Astrocyte (in vitro differentiated cells and primary cell): ENCODE measurements at regions not wholly inside any gene's neighbourhood (a gene's known extent, or its start where the extent isn't known, plus 50 kb on each side); places are given as distances from the start of the nearest gene placed in this dataset.

Experiments
- DNase-seq: peaks from one replicate; pipeline ENCODE4 v3.0.0-alpha.2; 2010; ENCODE audit warnings: low read depth
- FAIRE-seq: peaks from 2 replicates; lab custom pipeline; 2011; peaks lifted over from hg19 to GRCh38; lab: Jason Lieb, UNC
- H2AFZ ChIP-seq: 2 replicates; pipeline ENCODE4 v1.6.0; 2012; ENCODE audit warnings: low read depth, low read length, inconsistent platforms
- H3K27ac ChIP-seq: 2 replicates; pipeline ENCODE4 v1.5.1; 2011; ENCODE audit warnings: low read depth, low read length, inconsistent platforms
- H3K27me3 ChIP-seq: 2 replicates; pipeline ENCODE4 v1.6.0; 2011; ENCODE audit warnings: low read length, inconsistent platforms; ENCODE audit not compliant: insufficient read depth
- H3K36me3 ChIP-seq: 2 replicates; pipeline ENCODE4 v1.5.1; 2011; ENCODE audit warnings: low read length, inconsistent platforms; ENCODE audit not compliant: insufficient read depth
- H3K4me1 ChIP-seq: 2 replicates; pipeline ENCODE4 v1.5.1; 2011; ENCODE audit warnings: low read length, inconsistent platforms; ENCODE audit not compliant: insufficient read depth
- H3K4me2 ChIP-seq: 2 replicates; pipeline ENCODE4 v1.6.0; 2012; ENCODE audit warnings: low read length, inconsistent platforms
- H3K4me3 ChIP-seq: 2 replicates; pipeline ENCODE4 v1.5.1; 2011; ENCODE audit warnings: low read depth, mild to moderate bottlenecking, low read length, inconsistent platforms; ENCODE audit not compliant: insufficient read depth
- H3K79me2 ChIP-seq: 2 replicates; pipeline ENCODE4 v1.6.0; 2012; ENCODE audit warnings: mild to moderate bottlenecking, low read length, inconsistent platforms; ENCODE audit not compliant: insufficient read depth
- H3K9ac ChIP-seq: 2 replicates; pipeline ENCODE4 v1.6.0; 2012; ENCODE audit warnings: mild to moderate bottlenecking, low read length, inconsistent platforms
- H3K9me3 ChIP-seq: 2 replicates; pipeline ENCODE4 v1.5.1; 2012; ENCODE audit warnings: low read depth, mild to moderate bottlenecking, low read length, inconsistent platforms; ENCODE audit not compliant: insufficient read depth
- H4K20me1 ChIP-seq: 2 replicates; pipeline ENCODE4 v1.6.0; 2012; ENCODE audit warnings: low read length, inconsistent platforms; ENCODE audit not compliant: insufficient read depth
- H3K27ac Mint-ChIP-seq: one replicate; pipeline ENCODE4 v1.8.0; 2021; ENCODE audit warnings: mild to moderate bottlenecking, mixed read lengths; ENCODE audit not compliant: unreplicated experiment
- H3K27me3 Mint-ChIP-seq: one replicate; pipeline ENCODE4 v1.8.0; 2021; ENCODE audit warnings: low read depth, mixed read lengths; ENCODE audit not compliant: unreplicated experiment
- H3K36me3 Mint-ChIP-seq: one replicate; pipeline ENCODE4 v1.8.0; 2021; ENCODE audit warnings: low read depth, mixed read lengths; ENCODE audit not compliant: unreplicated experiment
- H3K4me1 Mint-ChIP-seq: one replicate; pipeline ENCODE4 v1.8.0; 2021; ENCODE audit warnings: low read depth, mixed read lengths; ENCODE audit not compliant: unreplicated experiment
- H3K4me3 Mint-ChIP-seq: one replicate; pipeline ENCODE4 v1.8.0; 2021; ENCODE audit warnings: mild to moderate bottlenecking, moderate library complexity, mixed read lengths; ENCODE audit not compliant: unreplicated experiment
- H3K9me3 Mint-ChIP-seq: one replicate; pipeline ENCODE4 v1.8.0; 2021; ENCODE audit warnings: mild to moderate bottlenecking, mixed read lengths; ENCODE audit not compliant: unreplicated experiment
- CTCF ChIP-seq: IDR thresholded peaks from 2 replicates; pipeline ENCODE4 v1.5.1; 2011; ENCODE audit warnings: low read depth, mild to moderate bottlenecking, inconsistent platforms, low read length, moderate library complexity; ENCODE audit not compliant: insufficient read depth
- EZH2 ChIP-seq: IDR thresholded peaks from 2 replicates; pipeline ENCODE4 v1.6.1; 2012; ENCODE audit warnings: mild to moderate bottlenecking, low read length, inconsistent platforms; ENCODE audit not compliant: insufficient read depth

GRCh38 chr1:227449741-227450441 lies 113.5 kb upstream of the ZNF678 start:
- FAIRE-seq: no peak

GRCh38 chr1:227449051-227449450 lies 114.3 kb upstream of the ZNF678 start:
- no peaks in the 10 kb centered on the region for H3K79me2 ChIP-seq
- no peaks in the 10 kb centered on the region for H4K20me1 ChIP-seq
- Mint-ChIP-seq H3K27me3 (peaks cover 18% of the 10 kb centered on the region), H3K4me3 (no peak overlapping the region), H3K4me1 (no peaks in the 10 kb centered on the region), H3K36me3 (no peaks in the 10 kb centered on the region), H3K27ac (no peak overlapping the region), H3K9me3 (peaks cover 27% of the 10 kb centered on the region)
- FAIRE-seq (no peak), DNase-seq (no peak)
- peaks cover 11% of the 10 kb centered on the region for H3K27me3 ChIP-seq
- H3K4me3 ChIP-seq: no peak overlapping the region
- H2AFZ ChIP-seq: no peak overlapping the region
- H3K4me2 ChIP-seq: no peak overlapping the region
- TF ChIP-seq EZH2 (no peak), CTCF (peak; percentile 26)
- no peak overlapping the region for H3K9ac ChIP-seq
- no peaks in the 10 kb centered on the region for H3K4me1 ChIP-seq
- no peak overlapping the region for H3K27ac ChIP-seq
- H3K36me3 ChIP-seq: no peaks in the 10 kb centered on the region
- no peaks in the 10 kb centered on the region for H3K9me3 ChIP-seq

More at GRCh38 chr1:227449741-227450441, 113.5 kb upstream of the ZNF678 start:
- Histone ChIP-seq H3K9me3 (no peaks in the 10 kb centered on the region), H3K4me1 (no peaks in the 10 kb centered on the region), H4K20me1 (no peaks in the 10 kb centered on the region), H3K9ac (no peak overlapping the region), H3K79me2 (no peaks in the 10 kb centered on the region), H3K27ac (no peak overlapping the region), H3K36me3 (no peaks in the 10 kb centered on the region), H3K27me3 (peaks cover 16% of the 10 kb centered on the region), H3K4me2 (no peak overlapping the region), H2AFZ (no peak overlapping the region), H3K4me3 (no peak overlapping the region)
- no peaks in the 10 kb centered on the region for H3K4me1 Mint-ChIP-seq
- no peak overlapping the region for H3K4me3 Mint-ChIP-seq
- DNase-seq: no peak
- H3K9me3 Mint-ChIP-seq: peaks cover 27% of the 10 kb centered on the region
- no peak overlapping the region for H3K27ac Mint-ChIP-seq
- H3K27me3 Mint-ChIP-seq: peaks cover 26% of the 10 kb centered on the region
- TF ChIP-seq EZH2 (no peak), CTCF (no peak)
- H3K36me3 Mint-ChIP-seq: no peaks in the 10 kb centered on the region

- no peak overlapping the region for H2AFZ ChIP-seq
- peak; percentile 12 for DNase-seq
Measured at GRCh38 chr1:227447531-227447990, 115.8 kb upstream of the ZNF678 start.

More at GRCh38 chr1:227447531-227447990, 115.8 kb upstream of the ZNF678 start:
- H3K9me3 ChIP-seq: no peaks in the 10 kb centered on the region
- no peak for FAIRE-seq
- Mint-ChIP-seq H3K27me3 (peaks cover 13% of the 10 kb centered on the region), H3K27ac (no peak overlapping the region), H3K9me3 (peaks cover 31% of the 10 kb centered on the region), H3K4me3 (no peak overlapping the region), H3K4me1 (no peaks in the 10 kb centered on the region), H3K36me3 (no peaks in the 10 kb centered on the region)
- H3K27me3 ChIP-seq: peaks cover 6% of the 10 kb centered on the region
- H3K9ac ChIP-seq: no peak overlapping the region
- H4K20me1 ChIP-seq: no peaks in the 10 kb centered on the region
- no peak overlapping the region for H3K27ac ChIP-seq
- H3K36me3 ChIP-seq: no peaks in the 10 kb centered on the region
- H3K79me2 ChIP-seq: no peaks in the 10 kb centered on the region
- H3K4me1 ChIP-seq: no peaks in the 10 kb centered on the region
- H3K4me2 ChIP-seq: peak overlapping the region; percentile 74
- no peak overlapping the region for H3K4me3 ChIP-seq
- TF ChIP-seq EZH2: no peak
- peak; percentile 41 for TF ChIP-seq CTCF
